ENCODE measurements at regions not wholly inside any gene's neighbourhood (a gene's known extent, or its start where the extent isn't known, plus 50 kb on each side); places are given as distances from the start of the nearest gene placed in this dataset.
"Not testable (repeated sequence)": the region's sequence is repeated elsewhere in the genome, so short reads cannot be mapped to it uniquely, and the experiment has no call there.

DNA sequence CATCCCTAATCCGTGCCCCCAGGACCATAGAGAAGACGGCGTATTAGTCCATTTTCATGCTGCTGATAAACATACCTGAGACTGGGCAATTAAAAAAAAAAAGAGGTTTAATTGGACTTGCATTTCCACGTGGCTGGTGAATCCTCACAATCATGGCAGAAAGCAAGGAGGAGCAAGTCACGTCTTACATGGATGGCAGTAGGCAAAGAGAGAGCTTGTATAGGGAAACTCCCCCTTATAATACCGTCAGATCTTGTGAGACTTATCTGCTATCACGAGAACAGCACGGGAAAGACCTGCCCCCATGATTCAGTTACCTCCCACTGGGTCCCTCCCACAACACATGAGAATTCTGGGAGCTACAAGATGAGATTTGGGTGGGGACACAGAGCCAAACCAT, 145.8 kb upstream of the G2E3 start:
- TF ChIP-seq, protein P1, sequence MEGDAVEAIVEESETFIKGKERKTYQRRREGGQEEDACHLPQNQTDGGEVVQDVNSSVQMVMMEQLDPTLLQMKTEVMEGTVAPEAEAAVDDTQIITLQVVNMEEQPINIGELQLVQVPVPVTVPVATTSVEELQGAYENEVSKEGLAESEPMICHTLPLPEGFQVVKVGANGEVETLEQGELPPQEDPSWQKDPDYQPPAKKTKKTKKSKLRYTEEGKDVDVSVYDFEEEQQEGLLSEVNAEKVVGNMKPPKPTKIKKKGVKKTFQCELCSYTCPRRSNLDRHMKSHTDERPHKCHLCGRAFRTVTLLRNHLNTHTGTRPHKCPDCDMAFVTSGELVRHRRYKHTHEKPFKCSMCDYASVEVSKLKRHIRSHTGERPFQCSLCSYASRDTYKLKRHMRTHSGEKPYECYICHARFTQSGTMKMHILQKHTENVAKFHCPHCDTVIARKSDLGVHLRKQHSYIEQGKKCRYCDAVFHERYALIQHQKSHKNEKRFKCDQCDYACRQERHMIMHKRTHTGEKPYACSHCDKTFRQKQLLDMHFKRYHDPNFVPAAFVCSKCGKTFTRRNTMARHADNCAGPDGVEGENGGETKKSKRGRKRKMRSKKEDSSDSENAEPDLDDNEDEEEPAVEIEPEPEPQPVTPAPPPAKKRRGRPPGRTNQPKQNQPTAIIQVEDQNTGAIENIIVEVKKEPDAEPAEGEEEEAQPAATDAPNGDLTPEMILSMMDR (conservative IDR thresholded peaks at IDR 0.05; ENCODE audit: low read depth, low read length), result not testable (repeated sequence)
- not testable (repeated sequence) for TF ChIP-seq EZH2 (IDR thresholded peaks at IDR 0.05; ENCODE audit: borderline replicate concordance, low read depth, low read length, poor library complexity, severe bottlenecking)
